K562 (cell line): ENCODE measurements at regions not wholly inside any gene's neighbourhood (a gene's known extent, or its start where the extent isn't known, plus 50 kb on each side); places are given as distances from the start of the nearest gene placed in this dataset.

Experiments used
- ATAC-seq: fragments of 200-7000 bp; cut with Tn5 transposase; 3 replicates; pipeline ENCODE4 v1.9.1; 2020; ENCODE audit warnings: moderate library complexity
- BruUV-seq: library from RNA; stranded (reverse); fragments of 400-500 nt; replicated peaks from 2 replicates; lab custom pipeline; 2021; lab: Mats Ljungman, UMichigan
- CTCF ChIA-PET: fragments of 300-600 bp; formaldehyde crosslinking; extraction: SDS; loops from one replicate; lab custom pipeline; 2021; ENCODE audit warnings: low intra/inter-chr PET ratio; lab: Yijun Ruan, JAX
- POLR2A ChIA-PET: fragments of 300-600, 350-650 bp; sonication (Branson Sonifier 250); formaldehyde crosslinking; extraction: SDS; loops from one replicate; lab custom pipeline; 2021; ENCODE audit warnings: antibody characterized with exemption, inconsistent platforms; lab: Yijun Ruan, JAX
- DNase-seq, 4 experiments: peaks; one replicate each; pipeline versions ENCODE4 v3.0.0 to v3.0.0-alpha.2; 2011 to 2018; ENCODE audit warnings: low spot score in 3 of 4, mixed read lengths in 3 of 4; ENCODE audit errors: extremely low read depth in 1 of 4
- FAIRE-seq: peaks from 2 replicates; lab custom pipeline; 2011; peaks lifted over from hg19 to GRCh38; lab: Jason Lieb, UNC
- H2AFZ ChIP-seq: 2 replicates; pipeline ENCODE4 v1.6.0; 2011; ENCODE audit warnings: low read depth, low read length, control low read depth, inconsistent platforms
- H3K27ac ChIP-seq: fragments of 200-600 bp; 3 replicates; pipeline ENCODE4 v1.8.0; 2011; ENCODE audit warnings: low read depth, mild to moderate bottlenecking, control low read depth, inconsistent platforms, low read length, moderate library complexity, mixed read lengths; ENCODE audit errors: extremely low read depth
- H3K27me3 ChIP-seq, 2 experiments: fragments of 300-600 bp in 1 of 2; 2 replicates in 1 of 2; 3 replicates in 1 of 2; pipeline versions ENCODE4 v1.6.0 to v1.8.0; 2011; ENCODE audit warnings: inconsistent platforms in 2 of 2, low read length in 2 of 2, mild to moderate bottlenecking in 1 of 2, mixed read lengths in 1 of 2, moderate library complexity in 1 of 2; ENCODE audit not compliant: control insufficient read depth in 2 of 2, insufficient read depth in 2 of 2
- H3K36me3 ChIP-seq: fragments of 300-600 bp; 3 replicates; pipeline ENCODE4 v1.8.0; 2011; ENCODE audit warnings: mild to moderate bottlenecking, low read length, inconsistent platforms; ENCODE audit not compliant: control insufficient read depth, insufficient read depth
- H3K4me1 ChIP-seq, 2 experiments: fragments of 200-600 bp in 1 of 2; replicated peaks in 1 of 2; 2 replicates in 1 of 2; 3 replicates in 1 of 2; pipeline versions ENCODE4 v1.5.1 to v1.8.0; 2011; ENCODE audit warnings: inconsistent platforms in 2 of 2, low read length in 2 of 2, mild to moderate bottlenecking in 1 of 2, mixed read lengths in 1 of 2, moderate library complexity in 1 of 2; ENCODE audit not compliant: control insufficient read depth in 2 of 2, insufficient read depth in 2 of 2
- H3K4me2 ChIP-seq: 2 replicates; pipeline ENCODE4 v1.6.1; 2011; ENCODE audit warnings: low read length, control low read depth, inconsistent platforms, mixed read lengths; ENCODE audit not compliant: insufficient read depth
- H3K4me3 ChIP-seq: fragments of 200-600 bp; sonication (generic), shearing (Covaris generic); 2 replicates; pipeline ENCODE4 v1.5.1; 2016; ENCODE audit warnings: control low read depth, inconsistent platforms
- H3K79me2 ChIP-seq: fragments of 200-600 bp; 3 replicates; pipeline ENCODE4 v1.8.0; 2011; ENCODE audit warnings: low read length, inconsistent platforms; ENCODE audit not compliant: control insufficient read depth, insufficient read depth
- H3K9ac ChIP-seq, 2 experiments: 2 replicates each; pipeline versions ENCODE4 v1.6.0 to v1.6.1; 2011; ENCODE audit warnings: low read depth in 2 of 2, low read length in 2 of 2, control low read depth in 1 of 2, inconsistent platforms in 1 of 2, mild to moderate bottlenecking in 1 of 2, mixed read lengths in 1 of 2; ENCODE audit not compliant: insufficient read depth in 1 of 2
- H3K9me1 ChIP-seq: one replicate; pipeline ENCODE4 v1.6.0; 2011; ENCODE audit warnings: inconsistent platforms, mild to moderate bottlenecking, low read length, moderate library complexity; ENCODE audit not compliant: control insufficient read depth, insufficient read depth
- H3K9me3 ChIP-seq: replicated peaks from 2 replicates; pipeline ENCODE4 v1.5.1; 2011; ENCODE audit warnings: low read depth, low read length, inconsistent platforms; ENCODE audit not compliant: control insufficient read depth, insufficient read depth
- H4K20me1 ChIP-seq: replicated peaks from 2 replicates; pipeline ENCODE4 v1.6.1; 2011; ENCODE audit warnings: low read length, inconsistent platforms, mixed read lengths; ENCODE audit not compliant: control insufficient read depth, insufficient read depth
- CC2D1A ChIP-seq: fragments of 450-650 bp; IDR thresholded peaks from 2 replicates; pipeline ENCODE4 v1.6.1; 2017; ENCODE audit warnings: mild to moderate bottlenecking
- EWSR1 ChIP-seq: fragments of 450-650 bp; IDR thresholded peaks from 2 replicates; pipeline ENCODE4 v1.6.1; 2018; ENCODE audit warnings: borderline replicate concordance, mild to moderate bottlenecking, low read depth, moderate library complexity; ENCODE audit not compliant: partially characterized antibody
- KLF13 ChIP-seq: fragments of 450-650 bp; IDR thresholded peaks from 2 replicates; pipeline ENCODE4 v1.6.1; 2016; ENCODE audit warnings: missing genetic modification characterization, low read depth, mild to moderate bottlenecking, missing compliant biosample characterization, moderate library complexity, borderline replicate concordance
- MTA2 ChIP-seq: fragments of 450-650 bp; IDR thresholded peaks from 2 replicates; pipeline ENCODE4 v1.6.1; 2016; ENCODE audit warnings: low read depth
- POLR2G ChIP-seq: fragments of 200-400 bp; formaldehyde crosslinking; IDR thresholded peaks from 2 replicates; pipeline ENCODE4 v1.6.1; 2017; ENCODE audit warnings: low read depth, mild to moderate bottlenecking, antibody characterized with exemption, low read length, moderate library complexity
- SIRT6 ChIP-seq: IDR thresholded peaks from one replicate; pipeline ENCODE4 v1.6.1; 2012; ENCODE audit warnings: low read depth, mild to moderate bottlenecking, control low read depth, inconsistent platforms, low read length, moderate library complexity
- XRCC5 ChIP-seq: fragments of 200-400 bp; formaldehyde crosslinking; IDR thresholded peaks from 2 replicates; pipeline ENCODE4 v1.6.1; 2017; ENCODE audit warnings: low read depth, mild to moderate bottlenecking, low read length
- ZNF644 ChIP-seq: fragments of 200-800 bp; sonication (Bioruptor generic); IDR thresholded peaks from 2 replicates; pipeline ENCODE4 v1.6.1; 2016; ENCODE audit warnings: low read depth, missing genetic modification characterization, missing compliant biosample characterization
- ZNF695 ChIP-seq: fragments of 450-650 bp; formaldehyde crosslinking; IDR thresholded peaks from 2 replicates; pipeline ENCODE4 v1.4.0; 2020; ENCODE audit warnings: mild to moderate bottlenecking, moderate library complexity
- WGBS: fragments of 100-300 bp; shearing (Covaris generic); methylation state at CpG from one replicate; pipeline ENCODE4 v1.1.6; 2016; ENCODE audit warnings: low coverage, mixed read lengths; ENCODE audit not compliant: insufficient coverage; ENCODE audit errors: missing lambda C conversion rate; 5-methylcytosine and 5-hydroxymethylcytosine counted together
- in situ Hi-C: fragments of 300-500 bp; cut with MboI; formaldehyde crosslinking; loops from 4 replicates; pipeline ENCODE4 v1.15.0; 2018; ENCODE audit warnings: inconsistent platforms, mixed read lengths
- intact Hi-C: fragments of 100-400 bp; cut with micrococcal nuclease; formaldehyde crosslinking; loops from 2 replicates; pipeline ENCODE4 v1.14.2; 2022
- TF ChIP-seq, protein P1 (sequence below), 2 experiments: IDR thresholded peaks; 2 replicates each; pipeline ENCODE4 v1.6.1; 2012; ENCODE audit warnings: improper control_type of control experiment in 2 of 2, low read depth in 2 of 2, low read length in 2 of 2, borderline replicate concordance in 1 of 2
- TF ChIP-seq, protein P2 (sequence below): fragments of 250-450 bp; sonication (Bioruptor Pico); IDR thresholded peaks from 2 replicates; pipeline ENCODE4 v1.6.1; 2021; ENCODE audit warnings: mild to moderate bottlenecking
- TF ChIP-seq, protein P3 (sequence below): sonication (generic); formaldehyde crosslinking; IDR thresholded peaks from 2 replicates; pipeline ENCODE4 v1.8.0; 2022; ENCODE audit warnings: mild to moderate bottlenecking, low read depth, missing genetic modification reagents

DNA sequence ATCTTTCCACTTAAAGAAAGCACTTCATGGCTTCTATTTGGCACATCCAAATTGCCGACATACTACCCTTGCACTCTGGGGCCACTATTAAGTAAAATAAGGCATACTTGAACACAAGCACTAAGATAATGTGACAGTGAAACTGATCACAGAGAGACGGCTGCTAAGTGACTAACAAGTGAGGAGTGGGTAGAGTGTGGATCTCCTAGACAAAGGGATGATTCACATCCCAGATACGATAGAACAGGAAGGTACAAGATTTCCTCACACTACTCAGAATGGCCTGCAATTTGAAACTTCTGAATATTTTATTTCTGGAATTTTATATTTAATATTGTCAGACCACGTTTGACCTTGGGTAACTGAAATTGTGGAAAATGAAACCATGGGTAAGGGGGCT is 1721.8 kb upstream of the SPRY2 start (continued):
- TF ChIP-seq, protein P1, sequence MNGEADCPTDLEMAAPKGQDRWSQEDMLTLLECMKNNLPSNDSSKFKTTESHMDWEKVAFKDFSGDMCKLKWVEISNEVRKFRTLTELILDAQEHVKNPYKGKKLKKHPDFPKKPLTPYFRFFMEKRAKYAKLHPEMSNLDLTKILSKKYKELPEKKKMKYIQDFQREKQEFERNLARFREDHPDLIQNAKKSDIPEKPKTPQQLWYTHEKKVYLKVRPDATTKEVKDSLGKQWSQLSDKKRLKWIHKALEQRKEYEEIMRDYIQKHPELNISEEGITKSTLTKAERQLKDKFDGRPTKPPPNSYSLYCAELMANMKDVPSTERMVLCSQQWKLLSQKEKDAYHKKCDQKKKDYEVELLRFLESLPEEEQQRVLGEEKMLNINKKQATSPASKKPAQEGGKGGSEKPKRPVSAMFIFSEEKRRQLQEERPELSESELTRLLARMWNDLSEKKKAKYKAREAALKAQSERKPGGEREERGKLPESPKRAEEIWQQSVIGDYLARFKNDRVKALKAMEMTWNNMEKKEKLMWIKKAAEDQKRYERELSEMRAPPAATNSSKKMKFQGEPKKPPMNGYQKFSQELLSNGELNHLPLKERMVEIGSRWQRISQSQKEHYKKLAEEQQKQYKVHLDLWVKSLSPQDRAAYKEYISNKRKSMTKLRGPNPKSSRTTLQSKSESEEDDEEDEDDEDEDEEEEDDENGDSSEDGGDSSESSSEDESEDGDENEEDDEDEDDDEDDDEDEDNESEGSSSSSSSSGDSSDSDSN (IDR thresholded peaks at IDR 0.05; ENCODE audit: borderline replicate concordance in 1 of 2, low read depth in 2 of 2, low read length in 2 of 2): no peak
- TF ChIP-seq CC2D1A: no peak
- TF ChIP-seq, all 486 proteins: peak for 0

DNA sequence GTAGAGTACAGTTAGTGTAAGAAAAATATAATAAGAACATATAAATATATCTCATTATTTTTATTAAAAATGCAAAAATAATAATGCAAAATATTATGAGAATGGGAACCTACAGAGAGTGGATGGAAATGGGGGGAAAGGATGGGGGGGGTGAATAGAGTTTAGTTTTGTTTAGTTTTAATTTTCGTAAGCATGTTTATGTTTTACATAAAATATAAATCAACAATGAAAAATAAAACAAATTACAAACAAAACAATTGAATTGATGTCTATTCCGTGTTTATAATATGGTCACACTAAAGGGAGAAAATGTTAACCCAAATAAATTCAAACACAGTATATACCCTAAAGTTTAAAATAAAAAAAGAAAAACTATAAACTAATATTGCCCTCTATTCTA is 1717.4 kb upstream of the SPRY2 start:
- no peak overlapping the region for H2AFZ ChIP-seq
- ATAC-seq: no peak
- in situ Hi-C loops: no loop called here
- no peak overlapping the region for H3K27ac ChIP-seq
- FAIRE-seq: no peak
- no peak overlapping the region for H3K4me3 ChIP-seq
- no peaks in the 10 kb centered on the region for H3K4me1 ChIP-seq
- no peak overlapping the region for H3K4me2 ChIP-seq
- intact Hi-C loops: no loop called here
- H3K9me1 ChIP-seq: no peaks in the 10 kb centered on the region
- POLR2A ChIA-PET: no interaction called here
- H3K9ac ChIP-seq: no peak overlapping the region
- H3K79me2 ChIP-seq: no peaks in the 10 kb centered on the region
- H3K9me3 ChIP-seq: no peaks in the 10 kb centered on the region
- no peak for DNase-seq
- BruUV-seq: no TSS peak
- H3K27me3 ChIP-seq: no peaks in the 10 kb centered on the region
- no peaks in the 10 kb centered on the region for H3K36me3 ChIP-seq
- CTCF ChIA-PET: no interaction called here
- no peaks in the 10 kb centered on the region for H4K20me1 ChIP-seq
- 4% methylated on average over 2 of the region's 2 CpGs for WGBS
- TF ChIP-seq EWSR1 (no peak), POLR2G (no peak), ZNF644 (tag) (no peak), SIRT6 (no peak), KLF13 (tag) (no peak), XRCC5 (no peak), MTA2 (no peak), ZNF695 (CRISPR knock-in tag) (no peak)
- TF ChIP-seq, protein P2, sequence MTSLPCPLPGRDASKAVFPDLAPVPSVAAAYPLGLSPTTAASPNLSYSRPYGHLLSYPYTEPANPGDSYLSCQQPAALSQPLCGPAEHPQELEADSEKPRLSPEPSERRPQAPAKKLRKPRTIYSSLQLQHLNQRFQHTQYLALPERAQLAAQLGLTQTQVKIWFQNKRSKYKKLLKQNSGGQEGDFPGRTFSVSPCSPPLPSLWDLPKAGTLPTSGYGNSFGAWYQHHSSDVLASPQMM: no peak
- TF ChIP-seq, protein P3, sequence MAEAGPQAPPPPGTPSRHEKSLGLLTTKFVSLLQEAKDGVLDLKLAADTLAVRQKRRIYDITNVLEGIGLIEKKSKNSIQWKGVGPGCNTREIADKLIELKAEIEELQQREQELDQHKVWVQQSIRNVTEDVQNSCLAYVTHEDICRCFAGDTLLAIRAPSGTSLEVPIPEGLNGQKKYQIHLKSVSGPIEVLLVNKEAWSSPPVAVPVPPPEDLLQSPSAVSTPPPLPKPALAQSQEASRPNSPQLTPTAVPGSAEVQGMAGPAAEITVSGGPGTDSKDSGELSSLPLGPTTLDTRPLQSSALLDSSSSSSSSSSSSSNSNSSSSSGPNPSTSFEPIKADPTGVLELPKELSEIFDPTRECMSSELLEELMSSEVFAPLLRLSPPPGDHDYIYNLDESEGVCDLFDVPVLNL (CRISPR knock-in tag): no peak
